Epithelial cell of esophagus (primary cell): ENCODE measurements at regions not wholly inside any gene's neighbourhood (a gene's known extent, or its start where the extent isn't known, plus 50 kb on each side); places are given as distances from the start of the nearest gene placed in this dataset.

Experiments
- DNase-seq: peaks from one replicate; pipeline ENCODE4 v3.0.0; 2010; ENCODE audit warnings: low read depth
- H3K4me3 ChIP-seq: 2 replicates; pipeline ENCODE4 v1.5.1; 2011; ENCODE audit warnings: mild to moderate bottlenecking, low read length, control low read depth
- CTCF ChIP-seq: IDR thresholded peaks from 2 replicates; pipeline ENCODE4 v1.5.1; 2011; ENCODE audit warnings: low read depth, mild to moderate bottlenecking, low read length, control low read depth, inconsistent platforms; ENCODE audit not compliant: insufficient read depth; ENCODE audit errors: missing control alignments

GRCh38 chr5:58231041-58231440 is 228.8 kb downstream of the PLK2 start:
- H3K4me3 ChIP-seq, result no peak overlapping the region
- no peak for TF ChIP-seq CTCF
- DNase-seq, result peak; percentile 37

- no peak for TF ChIP-seq CTCF
- DNase-seq, result no peak
- H3K4me3 ChIP-seq, result no peak overlapping the region
Measured at GRCh38 chr5:58228896-58229295, 231.0 kb downstream of the PLK2 start.

GRCh38 chr5:58227858-58228257 is 232.0 kb downstream of the PLK2 start:
- DNase-seq, result no peak
- H3K4me3 ChIP-seq, result no peak overlapping the region
- TF ChIP-seq CTCF, result no peak

- TF ChIP-seq CTCF, result no peak
- DNase-seq, result no peak
- H3K4me3 ChIP-seq, result no peak overlapping the region
Measured at GRCh38 chr5:58224661-58225060, 235.2 kb downstream of the PLK2 start.

GRCh38 chr5:58224221-58224620 is 235.7 kb downstream of the PLK2 start:
- H3K4me3 ChIP-seq, result no peak overlapping the region
- TF ChIP-seq CTCF, result no peak
- no peak for DNase-seq

GRCh38 chr5:58215364-58215763 is 244.5 kb downstream of the PLK2 start:
- DNase-seq, result no peak
- no peak for TF ChIP-seq CTCF
- no peak overlapping the region for H3K4me3 ChIP-seq

GRCh38 chr5:58211441-58211840 is 248.4 kb downstream of the PLK2 start:
- no peak for DNase-seq
- TF ChIP-seq CTCF, result no peak
- no peak overlapping the region for H3K4me3 ChIP-seq
